DMS53 treated with DMSO at 0.1 percent for 48 hours (cell line): ENCODE measurements at regions not wholly inside any gene's neighbourhood (a gene's known extent, or its start where the extent isn't known, plus 50 kb on each side); places are given as distances from the start of the nearest gene placed in this dataset.
"Not testable (repeated sequence)": the region's sequence is repeated elsewhere in the genome, so short reads cannot be mapped to it uniquely, and the experiment has no call there.

Source experiments
- DNase-seq: peaks from one replicate; lab custom pipeline; 2025; ENCODE audit not compliant: unreplicated experiment; lab: John Stamatoyannopoulos, UW

DNA sequence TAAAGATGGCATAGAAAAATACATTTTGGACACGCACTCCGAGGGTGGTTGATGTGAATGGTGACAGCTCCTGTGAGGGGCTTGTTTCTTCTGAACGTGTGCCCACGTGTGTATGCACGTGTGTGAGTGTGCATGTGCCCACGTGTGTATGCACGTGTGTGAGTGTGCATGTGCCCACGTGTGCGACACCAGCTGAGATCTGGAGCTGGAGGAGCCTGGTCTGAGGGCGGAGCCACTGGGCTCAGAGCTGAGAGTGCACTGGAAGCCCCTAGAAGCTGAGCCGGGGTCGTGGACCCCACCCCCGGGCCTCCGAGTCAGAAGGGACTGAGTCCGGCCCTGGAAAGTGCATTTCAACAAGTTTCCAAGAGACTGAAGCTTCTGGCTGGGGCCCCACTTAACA is 282.5 kb upstream of the IRX4 start:
- no peak for DNase-seq

DNA sequence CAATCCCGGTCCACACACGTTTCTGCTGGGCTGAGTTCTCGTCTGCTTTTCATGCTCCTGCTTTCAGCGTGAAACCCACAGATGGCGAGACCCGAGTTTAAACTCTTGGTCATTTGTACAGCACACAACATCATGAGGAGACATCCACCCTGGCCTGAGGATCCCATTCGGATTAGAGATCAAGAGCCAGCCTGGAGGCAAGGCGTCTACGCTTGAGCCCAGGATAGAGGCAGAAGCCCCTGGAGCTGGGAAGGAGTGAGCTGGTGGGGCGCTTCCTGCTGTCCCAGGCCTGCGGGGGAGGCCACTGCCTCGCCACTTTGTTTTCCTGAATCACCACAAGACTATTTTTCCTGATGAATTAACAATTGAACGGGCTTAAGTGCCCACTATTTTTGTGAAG is 281.9 kb upstream of the IRX4 start:
- no peak for DNase-seq

DNA sequence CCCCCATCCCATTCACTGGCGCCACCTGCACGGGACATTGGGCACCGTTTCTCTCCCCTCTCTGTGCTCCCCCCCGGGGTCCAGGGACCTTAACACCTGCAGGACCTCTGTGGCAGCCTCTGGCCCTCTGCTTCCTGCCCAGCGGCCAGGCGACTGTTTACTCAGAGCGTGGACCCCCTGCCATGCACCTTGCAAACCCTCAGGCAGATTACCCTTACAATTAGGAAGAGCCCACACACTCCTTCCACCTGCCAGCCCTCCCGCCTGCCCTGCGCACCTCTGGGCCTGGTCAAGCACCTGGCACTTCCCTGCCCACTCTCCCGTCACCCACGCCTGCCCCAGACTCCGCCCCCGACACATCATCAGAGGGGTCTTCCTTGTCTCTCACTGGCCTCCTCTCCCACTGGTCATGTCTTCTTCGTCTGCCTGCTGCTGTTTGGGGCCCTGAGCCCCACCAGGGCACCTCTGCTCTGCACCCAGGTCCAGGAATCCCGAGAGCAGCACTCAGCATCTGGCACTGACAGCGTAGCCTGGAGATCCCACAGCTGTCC is 281.3 kb upstream of the IRX4 start:
- DNase-seq, result no peak

DNA sequence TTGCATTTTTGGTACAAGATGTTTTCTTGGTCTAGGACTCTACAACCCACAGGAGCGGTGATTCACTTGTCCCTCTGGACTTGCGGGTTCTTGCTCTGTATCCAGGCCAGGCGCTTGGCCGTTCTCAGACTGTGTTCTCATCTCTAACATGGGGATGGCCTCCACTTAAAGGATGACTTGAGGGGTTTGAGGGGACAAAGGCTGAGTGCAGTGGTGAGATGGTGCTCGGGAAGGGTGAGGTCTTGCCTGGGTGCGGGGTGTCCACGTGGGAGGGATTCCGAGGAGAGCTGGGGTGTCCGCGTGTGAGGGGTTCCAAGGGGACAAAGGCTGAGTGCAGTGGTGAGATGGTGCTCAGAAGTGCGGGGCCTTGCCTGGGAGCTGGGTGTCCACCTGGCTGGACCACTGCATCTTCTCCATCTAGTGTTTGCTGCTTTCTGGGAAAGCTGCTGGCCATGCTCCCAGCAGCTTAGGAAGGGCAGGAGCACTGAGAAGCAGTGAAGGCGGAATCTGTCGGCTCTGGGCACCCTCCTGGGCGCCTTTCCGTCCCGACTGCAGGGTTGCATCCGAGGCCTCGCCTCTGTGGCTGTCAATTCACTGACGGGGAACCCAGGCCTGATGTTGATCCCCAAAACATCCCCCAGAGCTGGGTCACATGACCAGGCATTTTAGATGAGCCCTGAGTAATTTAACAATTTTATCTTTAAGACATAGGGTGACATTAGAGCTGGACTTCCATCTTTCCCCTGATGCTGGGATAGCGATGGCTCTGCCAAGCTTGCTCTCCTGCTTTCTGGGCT is 280.5 kb upstream of the IRX4 start:
- DNase-seq, result no peak

DNA sequence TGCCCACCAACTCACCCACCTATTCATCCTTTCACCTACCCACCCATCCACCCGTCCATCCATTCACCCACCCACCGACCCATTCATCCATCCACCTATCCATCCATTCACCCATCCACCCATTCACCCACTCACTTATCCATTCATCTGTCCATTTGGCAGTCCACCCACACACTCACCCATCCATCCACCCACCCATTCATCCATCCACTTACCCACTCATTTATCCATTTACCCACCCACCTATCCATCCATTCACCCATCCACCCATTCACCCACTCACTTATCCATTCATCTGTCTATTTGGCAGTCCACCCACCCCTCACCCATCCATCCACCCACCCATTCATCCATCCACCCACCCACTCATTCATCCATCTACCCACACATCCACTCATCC is 278.1 kb upstream of the IRX4 start:
- no peak for DNase-seq

DNA sequence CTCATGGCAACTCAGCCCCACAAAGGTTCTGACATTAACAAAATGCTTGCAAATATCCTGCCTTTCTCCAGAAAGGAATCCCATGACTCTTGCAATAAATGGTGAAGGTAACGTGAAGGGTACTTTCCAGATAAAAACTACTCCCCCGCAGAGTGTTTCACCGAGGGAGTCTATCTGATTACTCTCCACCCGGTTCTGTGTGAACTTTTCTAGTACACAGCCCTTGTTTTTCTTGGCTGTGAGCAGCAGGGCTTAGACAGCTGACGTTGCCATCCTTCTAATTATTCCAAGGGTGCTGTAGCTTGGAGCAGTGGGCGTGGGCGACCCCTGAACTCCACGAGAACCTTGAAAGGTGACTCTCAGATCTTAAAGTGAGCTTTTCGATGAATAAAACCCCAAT is 276.0 kb upstream of the IRX4 start:
- DNase-seq, result no peak

DNA sequence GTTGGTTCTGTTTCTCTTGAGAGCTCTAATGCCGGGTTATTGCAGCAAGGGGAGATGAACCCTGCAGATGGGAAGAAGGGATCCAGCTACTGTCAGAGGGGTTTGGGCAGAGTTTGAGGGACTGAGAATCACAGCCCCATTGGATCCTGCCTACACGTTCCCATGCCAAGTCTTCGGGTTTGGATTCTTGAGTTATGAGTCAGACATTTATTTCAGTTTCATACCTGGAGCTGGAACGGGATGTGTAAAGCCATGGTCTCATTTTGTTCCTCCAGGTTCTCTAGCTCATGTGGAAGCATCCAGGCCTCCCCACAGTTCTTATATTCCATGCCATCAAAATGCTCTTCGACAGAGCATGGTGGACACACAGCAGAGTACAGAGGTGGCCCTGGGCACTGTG is 275.4 kb upstream of the IRX4 start:
- DNase-seq, result no peak

DNA sequence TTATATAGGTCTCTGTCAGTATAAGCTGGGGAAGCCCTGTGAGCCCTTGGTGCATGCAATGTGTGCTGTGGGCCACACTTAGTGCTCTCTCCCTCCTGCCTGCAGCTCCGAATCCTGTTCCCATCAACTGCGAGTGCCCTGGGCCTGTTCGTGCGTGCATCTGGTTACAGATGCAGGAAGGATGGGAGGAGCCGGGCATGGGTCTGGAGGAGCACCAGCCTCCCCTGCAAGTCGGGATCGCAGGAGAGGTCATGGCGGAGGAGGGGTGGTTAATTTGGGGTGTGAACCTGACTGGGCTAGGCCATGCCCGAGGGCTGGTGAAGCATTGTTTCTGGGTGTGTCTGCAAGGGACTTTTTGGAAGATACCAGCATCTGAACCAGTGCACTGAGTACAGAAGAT is 274.6 kb upstream of the IRX4 start:
- no peak for DNase-seq

DNA sequence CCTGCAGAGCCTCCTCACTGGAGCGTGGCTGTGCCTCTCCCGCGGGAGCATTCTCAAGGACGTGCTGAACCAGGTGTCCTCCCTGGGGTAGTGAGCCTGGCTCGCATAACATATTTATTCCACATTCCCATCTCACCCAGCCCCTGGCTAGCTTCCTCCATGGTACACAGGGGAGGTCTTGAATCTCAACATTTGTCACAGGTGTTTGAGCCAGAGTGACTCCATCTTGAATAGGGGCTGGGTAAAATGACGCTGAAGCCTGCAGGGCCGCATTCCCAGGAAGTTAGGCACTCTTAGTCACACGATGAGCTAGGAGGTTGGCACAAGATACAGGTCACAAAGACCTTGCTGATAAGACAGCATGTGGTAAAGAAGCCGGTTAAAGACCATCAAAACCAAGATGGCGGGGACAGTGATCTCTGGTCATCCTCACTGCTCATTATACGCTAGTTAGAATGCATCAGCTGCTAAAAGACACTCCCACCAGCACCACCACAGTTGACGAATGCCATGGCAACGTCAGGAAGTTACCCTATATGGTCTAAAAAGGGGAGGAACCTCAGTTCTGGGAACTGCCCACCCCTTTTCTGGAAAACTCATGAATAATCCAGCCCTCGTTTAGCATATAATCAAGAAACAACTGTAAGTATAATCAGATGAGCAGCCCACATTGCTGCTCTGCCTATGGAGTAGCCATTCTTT is 273.8 kb upstream of the IRX4 start:
- no peak for DNase-seq

DNA sequence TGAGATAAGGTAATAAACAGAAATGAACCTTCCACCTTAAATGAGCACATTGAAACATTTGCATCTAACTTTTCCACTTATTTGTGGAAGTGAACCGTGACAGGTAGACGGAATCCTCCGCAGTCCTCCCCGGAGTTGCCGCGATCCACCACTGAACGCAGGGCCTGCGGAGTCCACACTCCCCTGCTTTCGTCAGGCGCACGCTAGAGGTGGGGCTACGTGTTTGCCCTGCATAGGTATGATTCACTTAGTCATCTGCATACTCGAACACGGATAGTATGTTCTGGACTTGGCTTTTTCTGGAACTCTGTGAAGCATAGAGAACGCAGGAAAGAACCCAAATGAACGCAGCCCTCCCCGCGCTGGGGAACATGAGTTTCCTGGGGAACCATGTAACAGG is 272.8 kb upstream of the IRX4 start:
- DNase-seq, result no peak

DNA sequence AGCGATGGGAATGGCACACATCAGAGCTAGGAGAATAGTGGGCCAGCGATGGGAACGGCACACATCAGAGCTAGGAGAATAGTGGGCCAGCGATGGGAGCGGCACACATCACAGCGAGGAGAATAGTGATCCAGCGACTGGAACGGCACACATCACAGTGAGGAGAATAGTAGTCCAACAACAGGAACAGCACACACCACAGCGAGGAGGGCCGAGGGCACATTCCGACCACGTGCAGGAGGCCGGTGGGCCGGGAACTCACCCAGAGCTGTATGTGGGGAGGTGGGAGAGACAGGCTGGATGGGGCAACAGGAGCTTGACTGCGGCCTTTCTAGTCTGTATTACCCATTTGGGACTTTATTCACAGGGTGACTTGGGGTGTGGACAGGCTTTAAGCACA is 271.1 kb upstream of the IRX4 start:
- no peak for DNase-seq

DNA sequence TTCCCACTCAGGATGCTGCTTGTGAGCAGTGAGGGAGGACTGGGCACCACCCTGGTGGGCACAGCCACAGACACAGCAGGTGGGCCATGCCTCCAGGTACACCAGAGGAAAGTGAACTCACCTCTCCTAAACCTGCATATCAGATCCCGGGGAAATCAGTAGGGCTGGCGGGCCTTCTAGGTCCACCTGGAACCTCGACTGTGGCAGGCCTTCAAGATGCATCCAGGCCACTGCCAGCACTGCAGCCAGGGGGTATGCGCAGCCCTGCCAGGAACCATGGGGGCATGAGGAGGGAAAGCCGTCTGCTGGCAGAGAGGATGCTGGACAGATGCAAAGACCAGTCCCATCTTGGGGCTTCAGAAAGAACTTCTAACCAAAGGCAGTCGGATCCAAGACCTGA is 270.6 kb upstream of the IRX4 start:
- no peak for DNase-seq

DNA sequence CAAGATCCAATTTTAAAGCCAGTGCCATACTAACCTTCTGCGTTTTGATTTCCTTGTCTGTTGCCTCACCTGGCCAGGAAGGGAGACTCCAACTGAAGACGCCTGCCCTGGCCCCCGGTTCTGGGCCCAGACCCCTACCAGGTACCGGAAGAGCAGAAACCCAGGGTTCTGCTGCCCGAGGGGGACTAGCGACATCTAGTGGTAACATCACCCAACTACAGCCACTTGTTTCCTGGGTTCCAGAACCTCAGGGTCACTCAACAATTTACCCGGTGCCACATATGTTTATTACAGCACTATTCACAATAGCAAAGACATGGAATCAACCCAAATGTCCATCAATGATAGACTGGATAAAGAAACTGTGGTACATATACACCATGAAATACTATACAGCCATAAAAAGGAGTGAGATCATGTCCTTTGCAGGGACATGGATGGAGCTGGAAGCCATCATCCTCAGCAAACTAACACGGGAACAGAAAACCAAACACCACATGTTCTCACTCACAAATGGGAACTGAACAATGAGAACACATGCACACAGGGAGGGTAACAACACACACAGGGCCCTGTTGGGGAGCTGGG is 268.7 kb upstream of the IRX4 start:
- not testable (repeated sequence) for DNase-seq

DNA sequence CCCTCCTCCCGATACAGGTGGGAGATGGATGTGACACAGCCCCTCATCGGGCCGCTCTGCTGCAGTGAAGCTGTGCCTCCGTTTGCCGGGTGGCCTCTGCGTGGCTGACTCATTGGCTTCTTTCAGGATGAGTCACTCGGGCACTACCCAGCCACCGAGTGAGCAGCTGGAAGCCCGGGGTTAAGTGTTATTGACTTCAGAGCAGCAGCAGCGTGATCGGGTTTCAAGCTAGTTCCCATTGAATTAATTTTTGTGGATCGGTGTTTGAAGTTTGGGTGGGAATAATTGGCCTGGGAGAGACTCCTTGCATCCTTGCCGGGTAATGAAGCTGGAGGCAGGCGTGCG is 266.4 kb upstream of the IRX4 start:
- no peak for DNase-seq

DNA sequence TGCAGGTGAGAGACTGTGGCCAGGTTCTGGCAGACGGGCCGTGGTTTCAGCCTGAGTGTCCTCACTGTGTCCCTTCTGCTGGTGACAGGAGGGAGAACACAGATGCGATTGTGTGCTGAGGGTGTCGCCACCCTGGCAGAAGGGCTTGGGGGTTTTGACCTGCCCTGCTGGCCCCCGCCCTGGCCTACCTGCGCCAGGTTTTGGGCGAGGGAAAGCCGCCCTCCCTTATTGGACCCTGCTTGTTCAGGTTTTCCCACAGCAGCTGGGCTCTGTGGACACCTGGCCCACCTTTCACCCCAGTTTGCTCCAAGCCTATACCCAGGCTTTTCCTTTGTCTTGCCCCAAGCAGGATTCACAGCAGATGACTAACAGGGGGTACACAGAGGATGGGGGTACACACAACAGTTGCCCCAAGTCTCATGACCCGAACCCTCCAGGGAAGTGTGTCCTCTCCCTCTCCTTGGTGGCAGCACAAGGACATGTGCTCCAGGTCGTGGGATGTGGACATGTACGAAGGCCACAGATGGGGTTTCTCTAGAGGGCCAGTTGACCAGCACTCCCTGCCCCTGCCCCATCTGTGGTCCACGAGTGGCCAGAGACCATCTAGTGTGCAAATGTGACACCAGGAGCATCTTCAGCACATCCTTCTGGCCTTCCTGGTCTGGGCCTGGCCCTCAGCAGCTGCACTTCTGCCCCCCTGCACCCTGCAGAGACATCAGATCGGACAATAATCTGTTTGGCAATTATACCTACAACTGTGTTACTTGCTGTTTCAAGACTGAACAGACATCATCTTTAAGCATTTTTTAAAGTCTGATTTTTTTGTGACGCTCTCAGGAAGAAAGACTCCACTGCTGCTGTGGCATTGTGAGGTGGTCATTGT is 265.8 kb upstream of the IRX4 start:
- DNase-seq, result no peak

DNA sequence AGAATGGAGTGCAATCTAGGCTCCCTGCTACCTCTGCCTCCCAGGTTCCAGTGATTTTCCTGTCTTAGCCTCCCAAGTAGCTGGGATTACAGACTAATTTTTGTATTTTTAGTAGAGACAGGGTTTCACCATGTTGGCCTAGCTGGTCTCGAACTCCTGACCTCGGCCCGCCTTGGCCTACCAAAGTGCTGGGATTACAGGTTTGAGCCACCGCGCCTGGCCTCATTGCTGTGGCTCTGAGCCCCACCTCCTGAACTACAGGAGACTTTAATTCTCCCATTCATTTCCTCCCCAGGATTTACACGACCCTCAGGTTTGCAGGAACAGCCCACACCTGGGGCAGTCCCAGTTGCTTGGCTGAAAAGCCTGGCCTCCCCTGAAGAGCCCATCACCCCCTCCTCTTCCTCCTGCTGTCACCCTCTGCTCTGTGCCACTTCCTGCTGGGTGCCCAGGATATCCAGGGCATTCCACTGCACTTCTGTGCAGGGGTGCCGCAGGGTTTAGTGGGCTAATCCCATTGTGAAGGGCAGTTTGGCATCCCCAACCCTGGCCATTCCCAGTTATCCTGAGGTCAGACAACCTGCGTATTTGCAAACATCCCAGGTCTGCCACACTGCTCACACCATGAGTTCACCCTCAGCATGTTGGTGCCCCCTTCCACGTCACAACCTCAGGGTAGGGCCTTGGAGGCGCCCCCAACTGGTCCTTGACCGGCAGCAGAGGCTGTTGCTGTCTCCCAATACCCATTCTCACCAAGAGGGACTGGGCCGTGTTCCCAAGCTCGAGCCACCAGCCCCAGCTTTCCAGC is 265.0 kb upstream of the IRX4 start:
- no peak for DNase-seq

DNA sequence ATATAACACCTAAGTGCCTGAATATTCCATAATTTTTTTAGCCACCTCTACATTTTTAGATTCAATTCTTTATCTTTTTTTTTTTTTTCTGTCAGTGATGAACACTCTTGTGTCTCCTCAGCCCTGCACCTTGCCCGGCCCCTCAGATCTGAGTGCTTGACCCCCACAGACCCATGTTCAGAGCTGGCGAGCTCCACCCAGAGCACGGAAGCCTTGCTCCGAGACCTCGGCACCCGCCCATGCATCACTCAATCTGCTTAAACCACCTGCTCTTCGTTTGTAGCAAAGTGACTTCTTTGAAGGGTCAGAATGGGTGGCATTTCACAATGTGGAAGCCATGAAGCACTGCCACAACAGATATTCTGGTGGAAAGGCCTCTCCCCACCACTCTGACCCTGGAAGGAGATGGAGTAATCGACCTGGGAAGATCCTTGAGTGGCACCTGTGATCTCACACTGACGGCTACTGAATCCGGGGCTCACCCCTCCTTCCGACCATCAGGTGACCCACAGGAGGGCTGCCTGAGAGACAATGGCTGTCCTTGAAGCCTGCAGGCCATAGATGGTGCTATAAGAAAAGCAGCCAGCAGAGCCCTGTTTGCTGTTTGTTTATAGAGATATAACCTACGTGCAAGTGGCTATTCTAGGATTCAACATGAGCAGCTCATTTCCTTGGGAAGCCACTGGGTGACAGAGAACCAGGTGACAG is 261.1 kb upstream of the IRX4 start:
- DNase-seq, result no peak

DNA sequence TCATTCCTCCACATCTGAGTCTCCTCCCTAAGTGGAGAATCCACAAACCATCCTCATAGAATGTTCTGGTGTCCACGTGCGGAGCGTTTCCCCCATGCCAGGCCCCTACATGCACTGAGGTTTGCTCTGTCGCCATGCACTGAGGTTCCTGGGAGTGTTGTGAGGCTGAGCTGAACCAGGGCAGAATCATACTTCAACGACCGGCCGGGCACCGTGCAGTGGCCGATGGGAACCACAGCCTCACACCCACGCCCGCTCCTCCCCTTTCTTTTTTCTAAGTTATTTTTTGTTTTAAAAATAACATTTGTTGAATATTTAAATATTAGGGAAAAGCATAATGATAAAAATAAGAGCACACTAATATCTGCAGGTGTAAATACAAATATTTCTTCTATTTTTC is 260.4 kb upstream of the IRX4 start:
- DNase-seq, result no peak

DNA sequence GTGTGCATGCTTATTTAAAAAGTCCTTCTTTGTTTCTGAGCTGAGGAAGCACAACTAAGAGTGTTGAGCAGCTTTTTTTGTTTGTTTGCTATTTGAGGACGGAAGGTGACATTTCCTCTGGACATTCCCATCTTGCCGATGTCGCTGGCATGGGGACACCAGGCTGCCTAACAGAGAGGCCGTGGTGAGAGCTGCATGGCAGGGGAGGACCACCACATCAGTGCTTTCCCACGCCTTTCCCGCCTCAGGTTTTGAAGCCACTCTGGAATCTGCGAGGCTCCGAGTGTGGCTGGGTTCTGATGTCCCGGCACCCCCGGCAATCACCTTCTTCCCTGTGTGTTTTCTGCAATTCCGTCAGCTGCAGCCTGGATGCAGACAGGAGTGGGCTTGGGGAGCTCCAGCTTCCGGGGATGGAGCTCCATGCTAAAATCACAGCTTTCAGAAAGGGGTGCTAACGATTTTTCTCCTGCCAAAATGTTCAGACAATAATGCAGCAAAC is 259.8 kb upstream of the IRX4 start:
- DNase-seq, result no peak
